ENCODE measurements at regions not wholly inside any gene's neighbourhood (a gene's known extent, or its start where the extent isn't known, plus 50 kb on each side); places are given as distances from the start of the nearest gene placed in this dataset.

DNA sequence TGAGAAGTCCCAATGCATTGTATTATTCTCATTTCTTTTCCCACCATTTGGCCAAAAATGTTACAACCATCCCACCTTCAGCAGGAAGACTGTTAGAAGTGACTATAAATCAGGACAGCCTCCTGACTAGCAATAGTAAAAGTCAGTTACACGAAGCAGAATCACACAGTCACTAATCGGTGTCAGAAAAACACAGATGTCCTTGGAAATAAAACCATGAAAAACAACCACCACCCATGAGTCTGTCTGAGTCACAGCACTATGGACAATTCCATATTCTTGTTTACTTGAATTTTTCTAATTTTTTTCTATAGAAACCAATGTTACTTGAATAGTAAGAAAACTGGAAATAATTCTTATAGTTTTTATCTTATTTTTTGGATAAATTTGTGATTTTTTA is 81.9 kb upstream of the FRMD4A start:
- TF ChIP-seq, protein P1, sequence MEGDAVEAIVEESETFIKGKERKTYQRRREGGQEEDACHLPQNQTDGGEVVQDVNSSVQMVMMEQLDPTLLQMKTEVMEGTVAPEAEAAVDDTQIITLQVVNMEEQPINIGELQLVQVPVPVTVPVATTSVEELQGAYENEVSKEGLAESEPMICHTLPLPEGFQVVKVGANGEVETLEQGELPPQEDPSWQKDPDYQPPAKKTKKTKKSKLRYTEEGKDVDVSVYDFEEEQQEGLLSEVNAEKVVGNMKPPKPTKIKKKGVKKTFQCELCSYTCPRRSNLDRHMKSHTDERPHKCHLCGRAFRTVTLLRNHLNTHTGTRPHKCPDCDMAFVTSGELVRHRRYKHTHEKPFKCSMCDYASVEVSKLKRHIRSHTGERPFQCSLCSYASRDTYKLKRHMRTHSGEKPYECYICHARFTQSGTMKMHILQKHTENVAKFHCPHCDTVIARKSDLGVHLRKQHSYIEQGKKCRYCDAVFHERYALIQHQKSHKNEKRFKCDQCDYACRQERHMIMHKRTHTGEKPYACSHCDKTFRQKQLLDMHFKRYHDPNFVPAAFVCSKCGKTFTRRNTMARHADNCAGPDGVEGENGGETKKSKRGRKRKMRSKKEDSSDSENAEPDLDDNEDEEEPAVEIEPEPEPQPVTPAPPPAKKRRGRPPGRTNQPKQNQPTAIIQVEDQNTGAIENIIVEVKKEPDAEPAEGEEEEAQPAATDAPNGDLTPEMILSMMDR (IDR thresholded peaks at IDR 0.05) = no peak
- TF ChIP-seq POLR2A (IDR thresholded peaks at IDR 0.05) = no peak
- 71 to 84% (median 81%) methylated on average over 2 of the region's 2 CpGs for WGBS, 4 donors
- ATAC-seq (no peak), DNase-seq (no peak)
- Histone ChIP-seq H3K4me3 (no peak overlapping the region), H3K36me3 (no peaks in the 10 kb centered on the region), H3K27me3 (peaks cover 0 to 3% (median 0%) of the 10 kb centered on the region in 9 donors), H3K27ac (no peak overlapping the region), H3K9me3 (no peaks in the 10 kb centered on the region), H3K4me1 (no peaks in the 10 kb centered on the region)
- intact Hi-C loops (cut with DNase I) = no loop called here

DNA sequence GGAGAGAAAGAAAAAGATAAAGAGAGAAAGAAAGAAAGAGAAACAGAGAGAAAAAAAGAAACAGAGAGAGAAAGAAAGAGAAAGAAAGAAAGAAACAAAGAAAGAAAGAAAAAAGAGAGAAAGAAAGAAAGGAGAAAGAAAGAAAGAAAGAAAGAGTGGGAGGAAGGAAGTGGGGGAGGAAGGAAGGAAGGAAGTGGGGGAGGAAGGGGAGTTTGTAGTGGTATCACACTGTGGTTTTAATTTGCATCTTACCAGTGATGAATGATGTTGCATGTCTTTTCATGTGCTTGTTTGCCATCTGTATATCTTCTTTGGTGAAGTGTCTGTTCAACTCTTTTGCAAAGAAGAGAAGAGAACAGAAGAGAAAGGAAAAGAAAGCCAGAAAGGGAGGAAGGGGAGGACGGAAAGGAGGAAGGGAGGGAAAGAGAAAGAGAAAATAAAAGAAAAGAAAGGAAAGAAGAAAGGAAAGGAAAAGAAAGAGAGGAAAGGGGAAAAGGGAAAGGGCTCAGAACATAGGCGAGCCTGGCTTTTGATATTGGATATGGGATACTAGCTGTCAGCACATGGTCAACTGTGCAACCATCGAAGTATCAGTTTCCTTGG is 79.2 kb upstream of the FRMD4A start:
- intact Hi-C loops (cut with DNase I) = no loop called here
- WGBS, 4 donors = 63 to 73% (median 69%) methylated on average over 3 of the region's 3 CpGs
- TF ChIP-seq, protein P1 (IDR thresholded peaks at IDR 0.05) = no peak
- TF ChIP-seq POLR2A (IDR thresholded peaks at IDR 0.05) = no peak
- Histone ChIP-seq H3K36me3 (no peaks in the 10 kb centered on the region), H3K27me3 (peaks cover 0 to 16% (median 0%) of the 10 kb centered on the region in 9 donors), H3K4me3 (no peak overlapping the region), H3K27ac (no peak overlapping the region), H3K9me3 (no peaks in the 10 kb centered on the region), H3K4me1 (peaks cover 0 to 2% (median 0%) of the 10 kb centered on the region in 12 donors)
- no peak for DNase-seq
- ATAC-seq = no peak

DNA sequence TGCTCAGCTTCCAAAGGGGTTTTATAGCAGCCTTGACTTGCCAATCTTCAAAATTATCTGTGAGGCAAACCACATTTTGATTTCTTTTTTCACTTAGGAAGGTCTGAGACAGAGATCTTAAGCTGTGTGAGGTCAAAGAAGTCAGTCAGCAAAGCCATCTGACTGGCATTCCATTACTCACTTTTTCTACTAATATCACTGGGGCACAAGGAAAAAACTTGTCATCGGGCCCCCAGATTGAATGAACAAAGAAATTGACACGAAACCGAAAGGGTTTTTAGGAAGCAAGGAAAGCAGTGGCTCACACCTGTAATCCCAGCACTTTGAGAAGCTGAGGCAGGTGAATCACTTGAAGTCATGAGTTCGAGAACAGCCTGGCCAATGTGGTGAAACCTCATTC is 78.5 kb upstream of the FRMD4A start:
- Histone ChIP-seq H3K27me3 (peaks cover 0 to 18% (median 0%) of the 10 kb centered on the region in 9 donors), H3K4me1 (peaks cover 0 to 3% (median 0%) of the 10 kb centered on the region in 12 donors), H3K27ac (no peak overlapping the region), H3K4me3 (no peak overlapping the region), H3K36me3 (no peaks in the 10 kb centered on the region), H3K9me3 (no peaks in the 10 kb centered on the region)
- DNase-seq (no peak), ATAC-seq (no peak)
- WGBS, 4 donors = 91 to 96% (median 93%) methylated on average over 4 of the region's 4 CpGs
- intact Hi-C loops (cut with DNase I) = no loop called here
- TF ChIP-seq, protein P1 (IDR thresholded peaks at IDR 0.05) = no peak
- TF ChIP-seq POLR2A (IDR thresholded peaks at IDR 0.05) = no peak

DNA sequence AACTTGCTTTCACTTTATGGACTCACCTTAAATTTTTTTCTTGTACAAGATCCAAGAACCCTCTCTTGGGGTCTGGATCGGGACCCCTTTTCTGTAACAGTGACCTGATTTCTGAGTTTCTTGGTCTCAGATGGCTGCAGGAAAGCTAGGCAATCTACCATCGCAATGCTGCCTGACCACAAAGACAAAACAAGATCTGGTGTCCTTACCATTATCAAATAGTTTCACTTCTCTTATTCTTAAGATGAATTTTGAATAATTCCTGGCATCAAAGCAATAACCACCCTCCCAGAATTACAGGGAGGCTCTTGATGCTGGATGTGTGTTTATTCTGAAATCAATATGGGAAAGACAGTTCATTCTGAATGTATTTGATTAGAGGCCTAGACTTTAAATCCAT is 77.4 kb upstream of the FRMD4A start:
- Histone ChIP-seq H3K36me3 (no peaks in the 10 kb centered on the region), H3K4me3 (no peak overlapping the region), H3K27me3 (peaks cover 0 to 16% (median 0%) of the 10 kb centered on the region in 9 donors), H3K9me3 (no peaks in the 10 kb centered on the region), H3K27ac (no peak overlapping the region), H3K4me1 (peaks cover 0 to 3% (median 0%) of the 10 kb centered on the region in 12 donors)
- TF ChIP-seq POLR2A (IDR thresholded peaks at IDR 0.05) = no peak
- TF ChIP-seq, protein P1 (IDR thresholded peaks at IDR 0.05) = no peak
- intact Hi-C loops (cut with DNase I) = no loop called here
- no peak for DNase-seq
- no peak for ATAC-seq
- WGBS, 4 donors = 92 to 94% (median 94%) methylated on average over 2 of the region's 2 CpGs

All from heart left ventricle (tissue), 16 donors.